NCI-H69 (cell line): ENCODE measurements at regions not wholly inside any gene's neighbourhood (a gene's known extent, or its start where the extent isn't known, plus 50 kb on each side); places are given as distances from the start of the nearest gene placed in this dataset.
"Not testable (repeated sequence)": the region's sequence is repeated elsewhere in the genome, so short reads cannot be mapped to it uniquely, and the experiment has no call there.

ENCODE experiments used
- DNase-seq: peaks from one replicate; lab custom pipeline; 2025; lab: John Stamatoyannopoulos, UW

DNA sequence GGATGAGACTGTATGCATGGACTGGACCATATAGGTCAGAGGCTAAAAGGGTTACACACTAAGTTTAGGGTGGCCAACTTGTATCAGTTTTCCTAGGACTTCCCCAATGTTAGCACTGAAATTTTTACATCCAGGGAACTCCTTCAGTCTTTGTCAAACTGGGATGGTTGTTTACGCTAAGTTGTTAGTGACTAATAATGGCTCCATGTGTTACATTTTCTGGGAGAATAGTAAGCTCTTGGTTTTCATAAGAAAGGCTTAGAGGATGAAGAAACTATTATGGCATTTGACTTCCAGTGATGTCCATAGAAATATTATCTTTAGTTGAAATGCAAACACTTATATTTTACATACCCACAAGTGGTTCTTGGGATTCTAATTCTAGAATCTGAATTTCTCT, 57.9 kb upstream of the ST3GAL6 start:
- no peak for DNase-seq

DNA sequence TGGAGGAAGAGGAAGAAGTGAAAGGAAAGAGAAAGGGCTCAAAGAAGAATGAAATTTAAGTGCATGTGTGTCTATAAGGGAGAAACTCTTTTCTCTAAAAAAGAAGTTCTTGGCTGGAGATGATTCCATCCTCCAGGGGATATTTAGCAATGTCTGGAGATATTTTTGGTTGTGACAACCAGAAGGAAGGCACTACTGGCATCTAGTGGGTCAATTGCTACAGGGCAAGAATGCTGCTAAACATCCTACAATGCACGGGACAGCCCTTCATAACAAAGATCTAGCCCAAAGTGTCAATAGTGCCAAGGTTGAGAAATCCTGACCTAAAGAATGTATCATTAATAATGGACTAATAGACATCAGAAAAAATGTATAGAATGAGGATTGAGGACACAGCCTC, 57.4 kb upstream of the ST3GAL6 start:
- no peak for DNase-seq

DNA sequence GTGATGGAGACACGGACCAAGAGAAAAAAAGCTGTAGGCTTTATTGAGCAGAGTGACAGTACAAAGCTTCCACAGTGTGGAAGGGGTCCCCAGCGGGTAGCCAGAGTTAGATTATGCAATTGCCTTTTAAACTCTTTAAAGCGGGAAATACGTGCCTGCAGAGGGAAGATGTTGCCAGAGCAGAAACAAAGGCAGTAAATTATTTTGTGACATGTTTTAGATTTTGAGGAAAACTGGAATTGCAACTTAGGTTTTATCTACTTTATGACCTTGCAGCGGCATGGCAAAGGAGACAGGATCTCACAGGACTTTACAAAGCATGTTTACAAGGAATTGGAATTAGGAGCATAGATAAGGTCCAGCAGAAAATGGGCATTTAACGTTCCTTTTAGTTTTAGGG, 54.5 kb upstream of the ST3GAL6 start:
- not testable (repeated sequence) for DNase-seq

DNA sequence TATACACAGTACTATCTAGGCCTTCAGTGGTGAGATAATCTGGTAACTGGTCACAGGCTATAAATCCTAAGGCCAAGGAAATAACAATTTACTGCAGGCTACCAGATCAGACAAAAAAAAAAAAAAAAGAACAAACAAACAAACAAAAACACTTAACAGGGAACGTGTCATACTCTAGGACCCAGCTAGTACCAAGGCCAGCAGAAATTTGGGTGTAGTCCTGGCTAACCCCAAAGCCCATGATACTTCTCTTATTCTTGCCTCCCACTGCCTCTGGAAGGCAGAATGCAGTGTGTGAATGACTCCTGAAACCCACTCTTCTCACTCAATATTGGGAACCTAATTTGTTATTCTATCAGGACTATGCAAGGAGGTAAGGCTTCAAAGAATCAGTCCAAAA, 53.7 kb upstream of the ST3GAL6 start:
- no peak for DNase-seq

DNA sequence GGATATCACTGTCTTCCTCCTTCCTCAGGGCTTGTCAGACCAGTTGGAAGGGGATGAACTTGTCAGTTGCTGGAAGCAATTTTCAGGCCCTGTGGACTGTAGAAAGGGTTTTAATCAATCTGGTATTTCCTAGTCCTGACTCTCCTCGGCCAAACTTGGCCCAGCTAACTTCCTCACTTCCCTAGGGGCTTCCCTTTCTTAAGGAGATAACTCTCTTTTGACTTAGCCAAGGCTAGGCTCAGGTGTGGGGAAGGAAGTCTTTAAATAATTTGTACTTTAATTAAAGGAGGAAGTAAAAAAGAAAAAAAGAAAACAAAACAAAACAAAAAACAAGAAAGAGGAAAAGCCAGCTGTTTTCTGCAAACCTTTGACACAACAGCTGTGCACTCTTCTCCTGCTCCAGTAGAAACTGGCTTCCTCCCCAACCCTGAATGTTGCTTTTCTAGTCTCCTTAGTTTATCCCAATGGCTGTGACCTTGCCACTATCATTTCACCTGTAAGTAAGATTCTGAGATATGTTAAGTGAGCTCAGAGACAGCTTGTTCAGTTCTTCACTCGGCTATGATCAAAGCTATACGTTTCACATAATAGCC, 53.0 kb upstream of the ST3GAL6 start:
- DNase-seq = no peak

DNA sequence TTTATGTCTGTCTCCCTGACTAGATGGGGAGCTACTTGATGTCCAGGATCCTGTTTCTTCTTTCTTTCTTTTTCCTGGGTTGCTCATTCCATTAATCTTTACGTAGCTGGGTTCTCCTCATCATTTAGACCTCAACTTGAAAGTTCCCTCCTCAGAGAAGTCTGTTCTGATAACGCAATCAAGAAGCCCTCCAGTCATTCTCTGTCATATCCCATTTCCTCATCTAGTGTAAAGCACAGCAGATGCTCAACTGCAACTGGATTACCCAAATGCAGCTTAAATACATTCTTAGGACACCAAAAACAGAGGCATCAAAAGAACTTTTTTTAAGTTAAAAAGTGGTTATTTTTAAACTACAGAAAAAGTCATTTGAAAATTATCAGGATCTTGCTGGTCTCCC, 51.7 kb upstream of the ST3GAL6 start:
- DNase-seq = no peak

DNA sequence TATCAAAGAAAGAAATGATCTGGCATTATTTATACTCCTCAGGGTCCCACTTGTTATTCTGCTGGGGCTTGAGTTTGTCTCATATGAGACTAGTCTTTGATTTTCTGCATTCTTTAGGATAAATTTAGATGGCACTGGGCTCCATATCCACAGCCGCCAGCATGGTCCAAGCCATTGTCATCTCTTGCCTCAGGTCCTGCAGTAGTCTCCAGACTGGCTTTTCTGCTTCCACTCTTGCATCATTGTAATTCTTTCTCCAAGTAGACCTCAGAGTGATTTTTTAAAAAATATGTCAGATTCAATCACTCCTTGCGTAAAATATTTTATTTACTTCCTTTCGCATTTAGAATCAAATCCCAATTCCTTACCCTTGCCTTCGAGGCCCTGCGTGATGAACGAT, 50.4 kb upstream of the ST3GAL6 start:
- no peak for DNase-seq

DNA sequence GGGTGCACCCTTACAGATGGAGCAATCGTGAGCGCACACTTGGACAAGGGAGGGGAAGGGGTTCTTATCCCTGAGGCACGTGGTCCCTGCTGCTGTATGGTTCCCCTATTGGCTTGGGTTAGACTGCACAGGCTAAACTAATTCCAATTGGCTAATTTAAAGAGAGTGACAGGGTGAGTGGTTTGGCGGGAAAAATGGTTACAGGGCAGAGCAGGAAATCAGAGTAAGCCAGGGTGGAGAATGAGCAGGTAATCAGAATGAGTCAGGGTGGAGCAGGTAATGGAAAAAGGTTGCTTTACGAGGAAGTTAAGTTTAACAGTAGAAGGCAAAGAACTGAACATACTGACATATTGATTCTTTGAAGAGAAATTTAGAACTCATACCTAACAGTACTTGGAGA, 49.8 kb upstream of the ST3GAL6 start:
- DNase-seq = not testable (repeated sequence)
